ENCODE measurements at regions not wholly inside any gene's neighbourhood (a gene's known extent, or its start where the extent isn't known, plus 50 kb on each side); places are given as distances from the start of the nearest gene placed in this dataset.

DNA sequence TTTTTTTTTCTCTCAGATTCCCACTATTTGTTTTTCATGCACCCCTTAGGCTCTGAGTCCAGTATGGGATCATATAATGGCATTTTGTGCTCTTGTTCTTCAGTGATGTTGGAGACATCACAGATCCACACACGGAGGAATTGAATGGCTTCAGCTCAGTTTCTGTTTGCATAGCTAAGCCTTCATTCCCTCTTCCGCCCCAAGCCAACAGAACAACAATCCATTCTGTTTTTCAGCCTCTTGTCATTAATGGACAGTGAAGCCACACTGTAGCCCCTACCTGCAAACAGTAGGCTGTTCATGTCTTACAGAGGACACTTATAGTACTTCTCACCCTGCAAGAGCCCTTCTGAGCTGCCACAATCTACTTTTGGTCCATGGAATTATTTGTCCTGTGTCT is 64.0 kb upstream of the ZSWIM2 start (continued):
- TF ChIP-seq, protein P1, sequence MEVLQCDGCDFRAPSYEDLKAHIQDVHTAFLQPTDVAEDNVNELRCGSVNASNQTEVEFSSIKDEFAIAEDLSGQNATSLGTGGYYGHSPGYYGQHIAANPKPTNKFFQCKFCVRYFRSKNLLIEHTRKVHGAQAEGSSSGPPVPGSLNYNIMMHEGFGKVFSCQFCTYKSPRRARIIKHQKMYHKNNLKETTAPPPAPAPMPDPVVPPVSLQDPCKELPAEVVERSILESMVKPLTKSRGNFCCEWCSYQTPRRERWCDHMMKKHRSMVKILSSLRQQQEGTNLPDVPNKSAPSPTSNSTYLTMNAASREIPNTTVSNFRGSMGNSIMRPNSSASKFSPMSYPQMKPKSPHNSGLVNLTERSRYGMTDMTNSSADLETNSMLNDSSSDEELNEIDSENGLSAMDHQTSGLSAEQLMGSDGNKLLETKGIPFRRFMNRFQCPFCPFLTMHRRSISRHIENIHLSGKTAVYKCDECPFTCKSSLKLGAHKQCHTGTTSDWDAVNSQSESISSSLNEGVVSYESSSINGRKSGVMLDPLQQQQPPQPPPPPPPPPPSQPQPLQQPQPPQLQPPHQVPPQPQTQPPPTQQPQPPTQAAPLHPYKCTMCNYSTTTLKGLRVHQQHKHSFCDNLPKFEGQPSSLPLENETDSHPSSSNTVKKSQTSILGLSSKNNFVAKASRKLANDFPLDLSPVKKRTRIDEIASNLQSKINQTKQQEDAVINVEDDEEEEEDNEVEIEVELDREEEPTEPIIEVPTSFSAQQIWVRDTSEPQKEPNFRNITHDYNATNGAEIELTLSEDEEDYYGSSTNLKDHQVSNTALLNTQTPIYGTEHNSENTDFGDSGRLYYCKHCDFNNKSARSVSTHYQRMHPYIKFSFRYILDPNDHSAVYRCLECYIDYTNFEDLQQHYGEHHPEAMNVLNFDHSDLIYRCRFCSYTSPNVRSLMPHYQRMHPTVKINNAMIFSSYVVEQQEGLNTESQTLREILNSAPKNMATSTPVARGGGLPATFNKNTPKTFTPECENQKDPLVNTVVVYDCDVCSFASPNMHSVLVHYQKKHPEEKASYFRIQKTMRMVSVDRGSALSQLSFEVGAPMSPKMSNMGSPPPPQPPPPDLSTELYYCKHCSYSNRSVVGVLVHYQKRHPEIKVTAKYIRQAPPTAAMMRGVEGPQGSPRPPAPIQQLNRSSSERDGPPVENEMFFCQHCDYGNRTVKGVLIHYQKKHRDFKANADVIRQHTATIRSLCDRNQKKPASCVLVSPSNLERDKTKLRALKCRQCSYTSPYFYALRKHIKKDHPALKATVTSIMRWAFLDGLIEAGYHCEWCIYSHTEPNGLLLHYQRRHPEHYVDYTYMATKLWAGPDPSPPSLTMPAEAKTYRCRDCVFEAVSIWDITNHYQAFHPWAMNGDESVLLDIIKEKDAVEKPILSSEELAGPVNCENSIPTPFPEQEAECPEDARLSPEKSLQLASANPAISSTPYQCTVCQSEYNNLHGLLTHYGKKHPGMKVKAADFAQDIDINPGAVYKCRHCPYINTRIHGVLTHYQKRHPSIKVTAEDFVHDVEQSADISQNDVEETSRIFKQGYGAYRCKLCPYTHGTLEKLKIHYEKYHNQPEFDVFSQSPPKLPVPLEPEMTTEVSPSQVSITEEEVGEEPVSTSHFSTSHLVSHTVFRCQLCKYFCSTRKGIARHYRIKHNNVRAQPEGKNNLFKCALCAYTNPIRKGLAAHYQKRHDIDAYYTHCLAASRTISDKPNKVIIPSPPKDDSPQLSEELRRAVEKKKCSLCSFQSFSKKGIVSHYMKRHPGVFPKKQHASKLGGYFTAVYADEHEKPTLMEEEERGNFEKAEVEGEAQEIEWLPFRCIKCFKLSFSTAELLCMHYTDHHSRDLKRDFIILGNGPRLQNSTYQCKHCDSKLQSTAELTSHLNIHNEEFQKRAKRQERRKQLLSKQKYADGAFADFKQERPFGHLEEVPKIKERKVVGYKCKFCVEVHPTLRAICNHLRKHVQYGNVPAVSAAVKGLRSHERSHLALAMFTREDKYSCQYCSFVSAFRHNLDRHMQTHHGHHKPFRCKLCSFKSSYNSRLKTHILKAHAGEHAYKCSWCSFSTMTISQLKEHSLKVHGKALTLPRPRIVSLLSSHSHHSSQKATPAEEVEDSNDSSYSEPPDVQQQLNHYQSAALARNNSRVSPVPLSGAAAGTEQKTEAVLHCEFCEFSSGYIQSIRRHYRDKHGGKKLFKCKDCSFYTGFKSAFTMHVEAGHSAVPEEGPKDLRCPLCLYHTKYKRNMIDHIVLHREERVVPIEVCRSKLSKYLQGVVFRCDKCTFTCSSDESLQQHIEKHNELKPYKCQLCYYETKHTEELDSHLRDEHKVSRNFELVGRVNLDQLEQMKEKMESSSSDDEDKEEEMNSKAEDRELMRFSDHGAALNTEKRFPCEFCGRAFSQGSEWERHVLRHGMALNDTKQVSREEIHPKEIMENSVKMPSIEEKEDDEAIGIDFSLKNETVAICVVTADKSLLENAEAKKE (CRISPR knock-in tag; IDR thresholded peaks at IDR 0.05): no peak
- TF ChIP-seq STAT1 (IDR thresholded peaks at IDR 0.05; ENCODE audit: unreplicated experiment): no peak

DNA sequence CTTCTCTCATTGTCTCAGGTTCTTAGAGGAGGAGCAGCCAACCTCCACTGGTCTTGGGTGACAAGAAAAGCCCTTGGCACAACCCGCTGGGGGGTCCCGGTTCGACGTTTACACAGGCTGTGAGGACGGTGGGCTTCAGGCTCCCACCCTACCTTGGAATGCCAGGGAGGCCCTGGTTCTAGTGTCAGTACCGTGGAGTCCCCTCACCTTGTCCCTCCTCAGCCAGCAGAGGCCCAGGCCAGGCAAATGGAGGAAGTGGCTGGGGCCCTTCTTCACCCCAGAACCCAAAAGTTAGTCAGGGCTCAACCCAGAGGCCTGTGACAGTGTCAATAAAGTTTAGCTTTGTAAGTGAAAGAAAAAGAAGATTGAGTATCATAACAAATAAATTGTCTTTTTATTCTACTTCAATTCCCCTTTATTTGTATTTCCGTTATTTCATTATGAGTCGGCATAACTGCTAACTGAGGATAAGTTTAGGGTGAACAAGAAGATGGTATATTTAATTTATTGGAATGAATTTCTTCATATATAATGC is 62.6 kb upstream of the ZSWIM2 start:
- Histone ChIP-seq H3K36me3 (ENCODE audit: insufficient read depth) (no peaks in the 10 kb centered on the region), H3F3A (replicated peaks; ENCODE audit: low read depth) (no peaks in the 10 kb centered on the region), H3K27me3 (ENCODE audit: insufficient read depth) (no peaks in the 10 kb centered on the region), H3K4me2 (no peak overlapping the region), H2AFZ (no peak overlapping the region), H3K4me3 (no peak overlapping the region), H4K20me1 (replicated peaks; ENCODE audit: insufficient read depth) (no peaks in the 10 kb centered on the region), H3K4me1 (ENCODE audit: insufficient read depth) (no peaks in the 10 kb centered on the region), H3K79me2 (replicated peaks; ENCODE audit: insufficient read depth) (no peaks in the 10 kb centered on the region), H3K27ac (ENCODE audit: low read depth) (no peak overlapping the region), H3K9me2 (ENCODE audit: insufficient read depth) (no peaks in the 10 kb centered on the region)
- Mint-ChIP-seq H3K9me3 (no peaks in the 10 kb centered on the region), H3K27ac (no peak overlapping the region), H3K36me3 (ENCODE audit: low read depth) (no peaks in the 10 kb centered on the region), H3K4me3 (no peak overlapping the region), H3K27me3 (ENCODE audit: insufficient read depth, low read depth, poor library complexity) (no peaks in the 10 kb centered on the region), H3K4me1 (no peaks in the 10 kb centered on the region)
- no peak for DNase-seq (ENCODE audit: low spot score)
- ATAC-seq: no peak
- TF ChIP-seq, protein P2, sequence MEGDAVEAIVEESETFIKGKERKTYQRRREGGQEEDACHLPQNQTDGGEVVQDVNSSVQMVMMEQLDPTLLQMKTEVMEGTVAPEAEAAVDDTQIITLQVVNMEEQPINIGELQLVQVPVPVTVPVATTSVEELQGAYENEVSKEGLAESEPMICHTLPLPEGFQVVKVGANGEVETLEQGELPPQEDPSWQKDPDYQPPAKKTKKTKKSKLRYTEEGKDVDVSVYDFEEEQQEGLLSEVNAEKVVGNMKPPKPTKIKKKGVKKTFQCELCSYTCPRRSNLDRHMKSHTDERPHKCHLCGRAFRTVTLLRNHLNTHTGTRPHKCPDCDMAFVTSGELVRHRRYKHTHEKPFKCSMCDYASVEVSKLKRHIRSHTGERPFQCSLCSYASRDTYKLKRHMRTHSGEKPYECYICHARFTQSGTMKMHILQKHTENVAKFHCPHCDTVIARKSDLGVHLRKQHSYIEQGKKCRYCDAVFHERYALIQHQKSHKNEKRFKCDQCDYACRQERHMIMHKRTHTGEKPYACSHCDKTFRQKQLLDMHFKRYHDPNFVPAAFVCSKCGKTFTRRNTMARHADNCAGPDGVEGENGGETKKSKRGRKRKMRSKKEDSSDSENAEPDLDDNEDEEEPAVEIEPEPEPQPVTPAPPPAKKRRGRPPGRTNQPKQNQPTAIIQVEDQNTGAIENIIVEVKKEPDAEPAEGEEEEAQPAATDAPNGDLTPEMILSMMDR (conservative IDR thresholded peaks at IDR 0.05; ENCODE audit: low read depth in 2 of 2): no peak
- TF ChIP-seq EZH2phosphoT487 (IDR thresholded peaks at IDR 0.05; ENCODE audit: unreplicated experiment) (no peak), STAT1 (IDR thresholded peaks at IDR 0.05; ENCODE audit: unreplicated experiment) (no peak), ZNF331 (CRISPR knock-in tag; IDR thresholded peaks at IDR 0.05; ENCODE audit: low read depth) (no peak), POLR2AphosphoS5 (IDR thresholded peaks at IDR 0.05; ENCODE audit: low read depth) (no peak), NANOG (IDR thresholded peaks at IDR 0.05; ENCODE audit: borderline replicate concordance) (no peak)
- TF ChIP-seq, protein P3, sequence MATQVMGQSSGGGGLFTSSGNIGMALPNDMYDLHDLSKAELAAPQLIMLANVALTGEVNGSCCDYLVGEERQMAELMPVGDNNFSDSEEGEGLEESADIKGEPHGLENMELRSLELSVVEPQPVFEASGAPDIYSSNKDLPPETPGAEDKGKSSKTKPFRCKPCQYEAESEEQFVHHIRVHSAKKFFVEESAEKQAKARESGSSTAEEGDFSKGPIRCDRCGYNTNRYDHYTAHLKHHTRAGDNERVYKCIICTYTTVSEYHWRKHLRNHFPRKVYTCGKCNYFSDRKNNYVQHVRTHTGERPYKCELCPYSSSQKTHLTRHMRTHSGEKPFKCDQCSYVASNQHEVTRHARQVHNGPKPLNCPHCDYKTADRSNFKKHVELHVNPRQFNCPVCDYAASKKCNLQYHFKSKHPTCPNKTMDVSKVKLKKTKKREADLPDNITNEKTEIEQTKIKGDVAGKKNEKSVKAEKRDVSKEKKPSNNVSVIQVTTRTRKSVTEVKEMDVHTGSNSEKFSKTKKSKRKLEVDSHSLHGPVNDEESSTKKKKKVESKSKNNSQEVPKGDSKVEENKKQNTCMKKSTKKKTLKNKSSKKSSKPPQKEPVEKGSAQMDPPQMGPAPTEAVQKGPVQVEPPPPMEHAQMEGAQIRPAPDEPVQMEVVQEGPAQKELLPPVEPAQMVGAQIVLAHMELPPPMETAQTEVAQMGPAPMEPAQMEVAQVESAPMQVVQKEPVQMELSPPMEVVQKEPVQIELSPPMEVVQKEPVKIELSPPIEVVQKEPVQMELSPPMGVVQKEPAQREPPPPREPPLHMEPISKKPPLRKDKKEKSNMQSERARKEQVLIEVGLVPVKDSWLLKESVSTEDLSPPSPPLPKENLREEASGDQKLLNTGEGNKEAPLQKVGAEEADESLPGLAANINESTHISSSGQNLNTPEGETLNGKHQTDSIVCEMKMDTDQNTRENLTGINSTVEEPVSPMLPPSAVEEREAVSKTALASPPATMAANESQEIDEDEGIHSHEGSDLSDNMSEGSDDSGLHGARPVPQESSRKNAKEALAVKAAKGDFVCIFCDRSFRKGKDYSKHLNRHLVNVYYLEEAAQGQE (IDR thresholded peaks at IDR 0.05; ENCODE audit: unreplicated experiment): no peak

Data from GM23338 (cell line).